ENCODE measurements at regions not wholly inside any gene's neighbourhood (a gene's known extent, or its start where the extent isn't known, plus 50 kb on each side); places are given as distances from the start of the nearest gene placed in this dataset.

GRCh38 chr3:99502871-99503270 lies 135.5 kb upstream of the COL8A1 start:
- DNase-seq (ENCODE audit: low read depth in 2 of 2), result no peak

- no peak for DNase-seq (ENCODE audit: low read depth in 2 of 2)
Observed at GRCh38 chr3:99500485-99500884, 137.9 kb upstream of the COL8A1 start.

GRCh38 chr3:99499235-99500158 lies 138.9 kb upstream of the COL8A1 start:
- no peak for DNase-seq (ENCODE audit: low read depth in 2 of 2)

GRCh38 chr3:99498550-99499234 lies 139.7 kb upstream of the COL8A1 start:
- DNase-seq (ENCODE audit: low read depth in 2 of 2), result no peak

GRCh38 chr3:99487894-99488293 lies 150.5 kb upstream of the COL8A1 start:
- DNase-seq (ENCODE audit: low read depth in 2 of 2), result no peak

GRCh38 chr3:99485286-99485685 lies 153.1 kb upstream of the COL8A1 start:
- DNase-seq (ENCODE audit: low read depth in 2 of 2), result no peak

- no peak for DNase-seq (ENCODE audit: low read depth in 2 of 2)
Observed at GRCh38 chr3:99484871-99485270, 153.5 kb upstream of the COL8A1 start.

- no peak for DNase-seq (ENCODE audit: low read depth in 2 of 2)
Observed at GRCh38 chr3:99483841-99484240, 154.6 kb upstream of the COL8A1 start.

- DNase-seq (ENCODE audit: low read depth in 2 of 2), result no peak
Observed at GRCh38 chr3:99482191-99482590, 156.2 kb upstream of the COL8A1 start.

GRCh38 chr3:99481561-99481960 lies 156.8 kb upstream of the COL8A1 start:
- no peak for DNase-seq (ENCODE audit: low read depth in 2 of 2)

- no peak for DNase-seq (ENCODE audit: low read depth in 2 of 2)
Observed at GRCh38 chr3:99479768-99480167, 158.6 kb upstream of the COL8A1 start.

- DNase-seq (ENCODE audit: low read depth in 2 of 2), result no peak
Observed at GRCh38 chr3:99477650-99478049, 160.7 kb upstream of the COL8A1 start.

- DNase-seq (ENCODE audit: low read depth in 2 of 2), result no peak
Observed at GRCh38 chr3:99475229-99475628, 163.2 kb upstream of the COL8A1 start.

- no peak for DNase-seq (ENCODE audit: low read depth in 2 of 2)
Observed at GRCh38 chr3:99474776-99475175, 163.6 kb upstream of the COL8A1 start.

GRCh38 chr3:99473321-99473751 lies 165.1 kb upstream of the COL8A1 start:
- DNase-seq (ENCODE audit: low read depth in 2 of 2), result no peak

- no peak for DNase-seq (ENCODE audit: low read depth in 2 of 2)
Observed at GRCh38 chr3:99472385-99472784, 166.0 kb upstream of the COL8A1 start.

- DNase-seq (ENCODE audit: low read depth in 2 of 2), result no peak
Observed at GRCh38 chr3:99471353-99472323, 166.8 kb upstream of the COL8A1 start.

- DNase-seq (ENCODE audit: low read depth in 2 of 2), result no peak
Observed at GRCh38 chr3:99470841-99471240, 167.6 kb upstream of the COL8A1 start.

- no peak for DNase-seq (ENCODE audit: low read depth in 2 of 2)
Observed at GRCh38 chr3:99468918-99469317, 169.5 kb upstream of the COL8A1 start.

- no peak for DNase-seq (ENCODE audit: low read depth in 2 of 2)
Observed at GRCh38 chr3:99467420-99467819, 171.0 kb upstream of the COL8A1 start.

- DNase-seq (ENCODE audit: low read depth in 2 of 2), result no peak
Observed at GRCh38 chr3:99466331-99466730, 172.1 kb upstream of the COL8A1 start.

- DNase-seq (ENCODE audit: low read depth in 2 of 2), result no peak
Observed at GRCh38 chr3:99458013-99458412, 180.4 kb upstream of the COL8A1 start.

Data from stimulated activated CD8-positive, alpha-beta memory T cell treated with anti-CD3 and anti-CD28 coated beads, Interleukin-15, amount 100 ng/mL, for 48 hours (primary cell).